PFSK-1 (cell line): ENCODE measurements at regions not wholly inside any gene's neighbourhood (a gene's known extent, or its start where the extent isn't known, plus 50 kb on each side); places are given as distances from the start of the nearest gene placed in this dataset.
A peak's percentile ranks its signal among the peaks of the same experiment; 100 is the strongest.

ENCODE experiments used
- FOXP2 ChIP-seq: optimal IDR thresholded peaks from 2 replicates; pipeline ENCODE3; 2011; ENCODE audit warnings: borderline replicate concordance, control low read depth, inconsistent platforms; ENCODE audit not compliant: insufficient read depth; ENCODE audit errors: extremely low read length, extremely low read depth
- POLR2AphosphoS5 ChIP-seq: IDR thresholded peaks from 2 replicates; pipeline ENCODE4 v1.6.1; 2012; ENCODE audit warnings: low read depth, mild to moderate bottlenecking, control low read depth, low read length, moderate library complexity
- REST ChIP-seq, 2 experiments: IDR thresholded peaks; 2 replicates each; pipeline versions ENCODE4 v1.6.1 to v1.8.0; 2011 to 2012; ENCODE audit warnings: low read depth in 2 of 2, low read length in 2 of 2, control low read depth in 1 of 2, inconsistent platforms in 1 of 2, mild to moderate bottlenecking in 1 of 2, moderate library complexity in 1 of 2; ENCODE audit not compliant: insufficient read depth in 1 of 2
- SIN3A ChIP-seq: IDR thresholded peaks from 2 replicates; pipeline ENCODE4 v1.6.1; 2012; ENCODE audit warnings: mild to moderate bottlenecking, low read length, moderate library complexity, borderline replicate concordance; ENCODE audit not compliant: insufficient read depth
- TAF1 ChIP-seq: IDR thresholded peaks from 2 replicates; pipeline ENCODE4 v1.6.1; 2012; ENCODE audit warnings: low read length, control low read depth, borderline replicate concordance; ENCODE audit not compliant: insufficient read depth

GRCh38 chr12:89058402-89058801, 293.9 kb downstream of the DUSP6 start:
- no peak for TF ChIP-seq POLR2AphosphoS5
- no peak for TF ChIP-seq REST (IDR thresholded peaks at IDR 0.05; ENCODE audit: insufficient read depth in 1 of 2, low read depth in 2 of 2, low read length in 2 of 2)
- no peak for TF ChIP-seq TAF1
- no peak for TF ChIP-seq FOXP2
- no peak for TF ChIP-seq SIN3A

DNA sequence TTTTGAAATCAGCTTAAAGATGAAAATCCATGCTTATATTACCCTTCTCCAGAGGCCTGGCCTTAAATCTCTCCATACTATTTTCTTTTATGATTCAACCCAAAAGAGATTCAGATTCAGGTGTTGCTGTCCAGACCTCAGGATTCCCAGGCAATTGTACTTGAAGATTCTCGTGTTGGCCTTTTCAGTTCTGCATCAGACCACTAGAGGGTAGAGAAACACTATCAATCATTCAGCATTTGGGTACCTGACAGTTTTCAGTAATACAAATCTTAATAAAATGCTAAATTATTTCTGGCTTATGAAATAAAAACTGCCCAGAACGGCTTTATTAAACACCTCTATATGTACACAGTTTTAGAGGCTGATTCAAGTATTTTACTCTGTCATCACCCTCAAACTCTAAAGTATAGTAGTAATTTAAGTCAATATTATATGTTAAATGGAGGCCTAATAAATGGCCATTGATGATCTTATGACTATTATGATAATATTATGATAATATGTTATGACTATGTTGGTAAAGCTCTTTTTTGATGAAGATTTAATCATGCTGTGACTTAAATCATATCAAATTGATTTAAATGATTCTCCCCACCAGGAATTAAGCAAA, 301.1 kb downstream of the DUSP6 start:
- TF ChIP-seq REST (IDR thresholded peaks at IDR 0.05; ENCODE audit: insufficient read depth in 1 of 2, low read depth in 2 of 2, low read length in 2 of 2) = peak in 1 of 2 experiments; percentile 68; a peak in 2 of 4 replicates
- TF ChIP-seq FOXP2 = no peak

DNA sequence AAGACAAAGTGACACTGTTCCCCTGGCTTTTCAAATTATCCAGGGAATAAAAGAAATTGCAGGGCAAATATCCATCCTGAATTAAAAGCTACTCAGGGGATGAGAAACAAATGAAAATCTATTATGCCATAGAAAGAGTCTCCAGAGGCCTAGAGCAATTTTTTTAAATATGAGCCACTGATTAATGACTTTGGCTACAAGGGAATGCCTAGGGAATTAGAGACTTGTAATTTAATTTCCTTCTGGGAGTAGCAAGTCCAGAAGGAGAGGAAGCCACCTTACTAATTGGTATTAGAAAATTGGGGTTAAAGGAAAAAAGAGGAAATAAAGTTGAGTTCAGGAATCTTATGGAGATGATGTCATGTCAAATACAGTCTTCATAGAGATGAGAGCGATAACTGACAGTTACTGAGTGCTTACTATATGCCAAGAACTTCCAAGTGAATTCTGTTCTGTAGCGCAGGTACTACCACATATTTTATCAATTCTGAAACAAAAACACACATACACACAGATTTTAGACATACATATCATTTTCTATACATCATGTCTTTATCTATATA, 304.4 kb downstream of the DUSP6 start:
- TF ChIP-seq FOXP2 (no peak), TAF1 (no peak), SIN3A (no peak), POLR2AphosphoS5 (no peak), REST (IDR thresholded peaks at IDR 0.05; ENCODE audit: insufficient read depth in 1 of 2, low read depth in 2 of 2, low read length in 2 of 2) (no peak)

DNA sequence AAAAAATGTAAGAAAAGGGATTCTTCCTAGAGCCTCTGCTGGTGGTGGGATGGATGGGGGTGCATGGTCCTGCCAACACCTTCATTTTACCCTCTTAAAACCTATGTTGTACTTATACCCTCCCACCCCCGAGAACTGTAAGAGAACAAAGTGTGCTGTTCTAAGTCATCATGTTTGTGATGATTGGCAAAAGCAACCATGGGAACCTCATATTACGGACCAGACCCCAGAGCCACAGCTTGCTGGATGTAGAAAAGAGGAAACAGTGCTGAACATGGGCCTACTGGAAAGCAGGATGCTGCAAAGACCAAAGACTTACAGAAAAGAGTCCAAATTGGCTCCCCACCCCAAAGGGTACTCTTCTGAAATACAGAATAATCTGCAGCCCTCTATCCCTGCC, 311.2 kb downstream of the DUSP6 start:
- TF ChIP-seq POLR2AphosphoS5 = no peak
- no peak for TF ChIP-seq REST (IDR thresholded peaks at IDR 0.05; ENCODE audit: insufficient read depth in 1 of 2, low read depth in 2 of 2, low read length in 2 of 2)
- no peak for TF ChIP-seq SIN3A
- no peak for TF ChIP-seq TAF1
- TF ChIP-seq FOXP2 = no peak

DNA sequence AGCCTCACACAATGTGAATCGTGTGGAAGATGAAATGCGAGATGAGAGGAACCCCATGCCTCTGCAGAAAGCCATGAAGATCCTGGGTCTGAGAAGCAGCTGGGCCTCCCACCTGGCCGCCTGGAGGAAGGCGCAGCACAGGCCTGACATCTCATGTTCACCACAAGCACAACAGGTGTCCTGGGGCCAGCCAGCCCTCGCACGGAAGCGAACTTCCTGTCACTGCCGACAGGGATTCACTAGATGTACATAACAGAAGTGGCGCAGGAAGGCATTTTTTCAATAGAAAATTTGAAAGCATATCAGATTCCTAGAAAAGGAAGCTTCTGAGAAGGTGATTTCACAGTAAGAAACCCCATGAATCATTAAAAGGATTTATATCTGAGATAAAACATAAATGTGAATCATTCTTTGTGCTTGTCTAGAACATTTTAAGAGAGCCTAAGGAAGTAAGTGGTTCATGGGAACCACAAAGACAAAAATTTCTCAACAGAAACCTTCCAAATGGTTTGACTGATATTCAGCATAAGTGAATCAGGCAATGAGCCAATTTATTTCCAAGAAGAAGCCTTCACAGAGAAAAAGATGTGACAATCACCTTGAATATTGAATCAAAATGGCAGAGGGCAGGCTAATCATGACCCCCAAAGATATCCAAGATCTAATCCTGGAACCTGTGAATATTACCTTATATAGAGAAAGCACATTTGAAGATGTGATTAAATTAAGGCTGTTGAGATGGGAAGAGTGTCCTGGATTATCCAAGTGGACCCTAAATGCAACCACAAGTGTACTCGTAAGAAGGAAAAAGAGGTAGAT, 311.9 kb downstream of the DUSP6 start:
- TF ChIP-seq POLR2AphosphoS5 (no peak), TAF1 (no peak), SIN3A (no peak), FOXP2 (no peak), REST (IDR thresholded peaks at IDR 0.05; ENCODE audit: insufficient read depth in 1 of 2, low read depth in 2 of 2, low read length in 2 of 2) (no peak)
